H1 (cell line): ENCODE measurements at regions not wholly inside any gene's neighbourhood (a gene's known extent, or its start where the extent isn't known, plus 50 kb on each side); places are given as distances from the start of the nearest gene placed in this dataset.

ENCODE experiments used
- CBX8 ChIP-seq: fragments of 300-800, 300-1000 bp; sonication (generic); IDR thresholded peaks from 2 replicates; pipeline ENCODE4 v1.7.1; 2016; ENCODE audit warnings: low read depth, low read length, borderline replicate concordance
- CHD1 ChIP-seq: IDR thresholded peaks from 2 replicates; pipeline ENCODE4 v1.6.1; 2012; ENCODE audit warnings: low read depth, low read length, improper control_type of control experiment
- CHD7 ChIP-seq: fragments of 300-600 bp; sonication (generic); IDR thresholded peaks from 2 replicates; pipeline ENCODE4 v1.7.1; 2012; ENCODE audit warnings: low read length, moderate library complexity, mild to moderate bottlenecking, inconsistent platforms; ENCODE audit not compliant: insufficient replicate concordance
- EP300 ChIP-seq, 2 experiments: IDR thresholded peaks; 1 replicate in 1 of 2; 2 replicates in 1 of 2; pipeline ENCODE4 v1.6.1; 2011 to 2012; ENCODE audit warnings: low read depth in 2 of 2, low read length in 2 of 2, mild to moderate bottlenecking in 2 of 2, borderline replicate concordance in 1 of 2, inconsistent platforms in 1 of 2, moderate library complexity in 1 of 2
- EZH2 ChIP-seq: fragments of 200-600 bp; sonication (generic); IDR thresholded peaks from 2 replicates; pipeline ENCODE4 v1.7.1; 2012; ENCODE audit warnings: low read depth, mild to moderate bottlenecking, moderate library complexity, low read length, inconsistent platforms; ENCODE audit not compliant: severe bottlenecking
- JUND ChIP-seq: IDR thresholded peaks from 2 replicates; pipeline ENCODE4 v1.6.1; 2011; ENCODE audit warnings: mild to moderate bottlenecking, improper control_type of control experiment, low read length
- KDM1A ChIP-seq: fragments of 200-600, 300-600 bp; sonication (generic); IDR thresholded peaks from 2 replicates; pipeline ENCODE4 v1.7.1; 2016; ENCODE audit warnings: mild to moderate bottlenecking, low read length, borderline replicate concordance
- MAX ChIP-seq: IDR thresholded peaks from 2 replicates; pipeline ENCODE4 v1.6.1; 2012; ENCODE audit warnings: inconsistent platforms
- SRF ChIP-seq: IDR thresholded peaks from 2 replicates; pipeline ENCODE4 v1.6.1; 2011; ENCODE audit warnings: mild to moderate bottlenecking, low read depth, low read length, moderate library complexity
- TCF12 ChIP-seq: IDR thresholded peaks from 2 replicates; pipeline ENCODE4 v1.6.1; 2011; ENCODE audit warnings: low read depth, mild to moderate bottlenecking, low read length

GRCh38 chr9:116064970-116065369 lies 88.6 kb upstream of the PAPPA start (continued):
- no peak for TF ChIP-seq CHD7
- TF ChIP-seq TCF12 = no peak
- no peak for TF ChIP-seq MAX
- no peak for TF ChIP-seq SRF
- no peak for TF ChIP-seq CBX8
- TF ChIP-seq KDM1A = no peak
- no peak for TF ChIP-seq JUND
- TF ChIP-seq EP300 (IDR thresholded peaks at IDR 0.05; ENCODE audit: borderline replicate concordance in 1 of 2, low read depth in 2 of 2, low read length in 2 of 2) = no peak
- TF ChIP-seq CHD1 = no peak
- TF ChIP-seq EZH2 = no peak
